Stimulated activated CD4-positive, alpha-beta T cell treated with anti-CD3 and anti-CD28 coated beads, Interleukin-12 subunit alpha, Interleukin-12 subunit beta, amount 100 ng/mL, for 24 hours (primary cell): ENCODE measurements at regions not wholly inside any gene's neighbourhood (a gene's known extent, or its start where the extent isn't known, plus 50 kb on each side); places are given as distances from the start of the nearest gene placed in this dataset.

Experiments used
- DNase-seq, 2 experiments: peaks; one replicate each; pipeline ENCODE4 v3.0.0-alpha.2; 2020; ENCODE audit warnings: low read depth in 2 of 2

- no peak for DNase-seq
Measured at GRCh38 chr10:44774676-44775401, 136.3 kb upstream of the TMEM72 start.

- DNase-seq: no peak
Measured at GRCh38 chr10:44775402-44775741, 135.8 kb upstream of the TMEM72 start.

- no peak for DNase-seq
Measured at GRCh38 chr10:44776181-44776580, 135.0 kb upstream of the TMEM72 start.

GRCh38 chr10:44779511-44779910, 131.6 kb upstream of the TMEM72 start:
- DNase-seq: no peak

- DNase-seq: no peak
Measured at GRCh38 chr10:44780426-44780825, 130.7 kb upstream of the TMEM72 start.

- DNase-seq: no peak
Measured at GRCh38 chr10:44781131-44781530, 130.0 kb upstream of the TMEM72 start.

- no peak for DNase-seq
Measured at GRCh38 chr10:44786286-44786850, 124.8 kb upstream of the TMEM72 start.

- no peak for DNase-seq
Measured at GRCh38 chr10:44787480-44788075, 123.6 kb upstream of the TMEM72 start.

GRCh38 chr10:44788147-44789129, 122.7 kb upstream of the TMEM72 start:
- no peak for DNase-seq

GRCh38 chr10:44792119-44792775, 118.9 kb upstream of the TMEM72 start:
- no peak for DNase-seq

GRCh38 chr10:44799966-44800365, 111.2 kb upstream of the TMEM72 start:
- no peak for DNase-seq

- no peak for DNase-seq
Measured at GRCh38 chr10:44801383-44802327, 109.5 kb upstream of the TMEM72 start.

GRCh38 chr10:44803862-44804261, 107.3 kb upstream of the TMEM72 start:
- DNase-seq: no peak

- no peak for DNase-seq
Measured at GRCh38 chr10:44804661-44805060, 106.5 kb upstream of the TMEM72 start.

GRCh38 chr10:44805466-44806210, 105.5 kb upstream of the TMEM72 start:
- no peak for DNase-seq

GRCh38 chr10:44806950-44807349, 104.2 kb upstream of the TMEM72 start:
- DNase-seq: no peak

GRCh38 chr10:44807451-44807850, 103.7 kb upstream of the TMEM72 start:
- no peak for DNase-seq

GRCh38 chr10:44809647-44810046, 101.5 kb upstream of the TMEM72 start:
- no peak for DNase-seq

GRCh38 chr10:44811072-44811471, 100.1 kb upstream of the TMEM72 start:
- no peak for DNase-seq

GRCh38 chr10:44813201-44813600, 97.9 kb upstream of the TMEM72 start:
- DNase-seq: no peak
